Left kidney (tissue), 1 donor: ENCODE measurements at regions not wholly inside any gene's neighbourhood (a gene's known extent, or its start where the extent isn't known, plus 50 kb on each side); places are given as distances from the start of the nearest gene placed in this dataset.
"Not testable (repeated sequence)": the region's sequence is repeated elsewhere in the genome, so short reads cannot be mapped to it uniquely, and the experiment has no call there.

Experiments
- DNase-seq: peaks from one replicate; pipeline ENCODE4 v3.0.0-alpha.2; 2013

DNA sequence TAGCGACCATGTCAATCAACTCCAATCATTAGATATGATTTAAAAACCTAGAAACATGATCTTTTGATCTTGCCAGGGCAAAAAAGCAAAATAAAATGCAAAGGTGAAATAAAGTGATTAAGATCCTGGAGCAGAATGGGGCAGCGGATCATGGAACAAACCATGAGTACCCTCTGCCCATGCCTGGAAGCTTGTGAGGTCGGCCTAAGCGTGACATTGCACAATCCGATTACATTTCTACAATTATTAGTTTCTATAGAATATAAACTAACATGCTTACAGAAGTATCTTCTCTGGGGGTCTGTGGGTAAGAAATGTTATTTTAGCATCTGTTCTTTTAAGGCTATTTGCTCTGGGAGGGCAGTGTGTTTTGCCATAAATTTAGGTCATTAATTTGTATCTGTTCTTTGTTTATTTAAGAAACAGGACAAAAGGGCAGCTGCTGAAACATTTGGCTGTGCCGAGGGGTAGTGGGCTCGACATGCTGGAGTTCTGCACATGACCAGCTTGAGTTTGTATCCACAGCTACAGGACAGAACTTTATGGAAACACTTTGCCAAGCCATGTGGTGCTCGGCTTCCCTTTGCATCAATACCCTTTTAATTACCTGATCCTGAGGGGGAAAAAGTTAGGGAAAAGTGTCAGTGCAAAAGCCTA is 55.9 kb downstream of the ZBTB18 start:
- no peak for DNase-seq

DNA sequence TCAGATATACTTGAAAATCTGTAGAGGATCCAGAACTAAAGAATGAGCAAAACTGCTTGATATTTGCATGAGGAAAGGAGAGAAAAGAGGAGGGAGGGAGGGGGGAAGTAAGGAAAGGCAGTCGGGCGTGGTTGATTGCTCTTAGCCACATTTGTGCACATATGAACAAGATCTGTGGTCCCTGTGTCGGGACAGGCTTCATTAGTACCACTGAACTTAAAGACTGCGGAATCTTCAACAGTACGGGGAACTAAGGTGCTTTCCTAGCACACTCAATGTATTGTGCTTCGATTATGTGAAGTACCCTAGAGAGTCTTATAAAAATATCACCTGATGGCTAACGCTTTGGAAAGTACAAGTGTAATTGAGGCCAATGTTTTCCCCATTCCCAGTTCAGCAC is 59.9 kb downstream of the ZBTB18 start:
- no peak for DNase-seq

DNA sequence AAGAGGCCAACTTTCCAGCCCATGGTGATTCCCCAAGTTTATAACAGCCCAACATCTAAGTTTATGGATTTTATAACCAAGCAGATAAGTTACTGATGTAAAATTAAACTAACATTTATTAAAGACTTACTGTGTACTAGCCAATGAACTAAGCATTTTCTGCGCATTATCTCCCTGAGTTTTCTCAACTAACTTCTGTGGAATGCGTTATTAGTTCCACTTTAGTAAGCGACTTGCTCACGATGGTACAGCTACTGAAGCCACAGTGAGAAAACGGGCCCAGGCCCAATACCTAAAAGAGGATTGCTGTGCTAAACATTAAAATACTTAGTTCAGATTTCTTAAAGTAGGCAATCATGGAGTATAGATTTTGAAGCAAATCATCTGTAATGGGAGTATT is 61.0 kb downstream of the ZBTB18 start:
- DNase-seq = no peak

DNA sequence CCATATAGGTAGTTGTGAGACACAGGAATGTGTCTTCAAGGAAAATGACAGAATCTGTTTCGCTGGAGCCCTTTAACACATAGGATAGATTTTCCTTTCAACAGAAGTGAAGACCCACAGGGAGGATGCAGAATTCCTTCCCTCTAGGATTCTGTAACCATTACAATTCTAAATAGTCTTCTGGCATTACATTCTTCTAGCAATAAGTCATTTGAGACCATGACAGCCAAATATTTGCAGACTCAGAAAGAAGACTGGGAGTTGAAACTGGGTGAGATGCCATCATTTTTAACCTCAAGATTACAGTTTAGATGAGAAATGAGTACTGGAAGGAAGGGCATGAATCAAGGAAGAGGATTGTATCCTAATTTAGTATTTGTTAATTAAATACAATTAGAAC is 61.6 kb downstream of the ZBTB18 start:
- DNase-seq = no peak

DNA sequence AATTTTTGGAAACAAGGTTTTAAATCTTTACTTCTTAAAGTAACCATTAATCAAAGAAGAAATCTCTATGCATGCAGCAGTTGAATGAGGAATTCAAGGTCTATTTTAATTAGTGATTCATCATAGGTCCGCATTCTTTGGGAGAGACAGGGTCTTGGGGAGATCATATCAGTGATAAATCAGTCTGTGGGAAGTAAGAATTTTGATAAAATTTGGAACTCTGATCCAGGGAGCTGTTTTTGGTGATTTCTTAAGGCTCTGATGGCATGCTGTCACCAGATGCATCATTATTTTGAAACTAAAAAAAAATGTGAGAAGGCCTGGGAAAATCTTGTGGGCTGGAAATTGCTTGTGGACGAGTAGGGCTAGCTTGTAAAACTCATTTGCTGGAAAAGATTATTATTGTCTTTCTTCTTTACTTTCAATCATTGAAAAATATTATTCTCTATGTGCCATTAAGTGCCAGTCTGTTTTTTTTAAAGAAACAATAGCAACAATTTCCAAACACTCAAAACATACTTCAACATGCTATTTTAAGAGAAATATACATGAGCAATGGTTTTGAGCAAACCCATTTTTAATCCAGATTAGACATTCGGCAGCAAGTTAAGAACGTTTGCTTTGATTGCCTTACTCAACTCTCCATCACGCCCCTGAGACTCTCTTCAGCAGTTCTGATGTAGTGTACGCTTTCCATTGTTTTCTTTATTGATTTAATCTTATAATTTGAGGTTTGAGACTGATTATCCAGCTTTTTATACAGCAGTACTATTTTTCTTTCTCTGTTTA is 62.6 kb downstream of the ZBTB18 start:
- DNase-seq = no peak

DNA sequence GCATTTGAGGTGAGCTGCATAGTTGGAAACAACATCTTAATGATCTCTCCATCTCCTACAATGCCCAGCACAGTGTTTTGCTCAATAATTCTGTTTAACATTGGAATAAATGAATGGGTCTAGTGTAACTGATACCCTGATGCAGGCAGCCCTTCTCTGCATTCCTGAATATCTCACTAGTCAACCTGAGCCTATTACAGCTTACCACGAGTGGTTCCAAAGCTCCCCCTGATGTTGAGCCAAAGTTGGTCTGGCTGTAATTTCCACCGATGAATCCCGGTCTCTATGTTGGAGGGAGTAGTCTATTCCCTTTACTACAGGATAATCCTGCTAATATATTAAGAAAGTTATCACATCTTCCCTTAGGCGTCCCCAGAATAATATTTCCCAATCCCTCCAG is 63.8 kb downstream of the ZBTB18 start:
- no peak for DNase-seq

DNA sequence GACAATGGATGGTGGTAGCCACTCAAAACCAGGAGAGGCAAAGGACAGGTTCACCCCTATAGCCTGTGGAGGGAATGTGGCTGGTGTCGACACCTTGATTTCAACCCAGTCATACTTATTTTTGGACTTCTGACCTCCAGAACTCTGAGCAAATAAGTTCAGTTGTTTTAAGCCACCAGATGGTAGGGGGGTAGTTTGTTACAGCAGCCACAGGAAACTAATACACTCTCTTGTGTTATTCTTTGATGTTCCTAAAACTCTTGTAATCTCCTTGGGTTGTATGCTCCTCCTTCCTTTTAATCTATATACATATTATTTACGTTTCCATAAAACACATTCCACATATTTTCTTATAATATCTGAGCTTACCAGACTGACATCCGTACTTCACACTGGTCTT is 65.9 kb downstream of the ZBTB18 start:
- DNase-seq = no peak

DNA sequence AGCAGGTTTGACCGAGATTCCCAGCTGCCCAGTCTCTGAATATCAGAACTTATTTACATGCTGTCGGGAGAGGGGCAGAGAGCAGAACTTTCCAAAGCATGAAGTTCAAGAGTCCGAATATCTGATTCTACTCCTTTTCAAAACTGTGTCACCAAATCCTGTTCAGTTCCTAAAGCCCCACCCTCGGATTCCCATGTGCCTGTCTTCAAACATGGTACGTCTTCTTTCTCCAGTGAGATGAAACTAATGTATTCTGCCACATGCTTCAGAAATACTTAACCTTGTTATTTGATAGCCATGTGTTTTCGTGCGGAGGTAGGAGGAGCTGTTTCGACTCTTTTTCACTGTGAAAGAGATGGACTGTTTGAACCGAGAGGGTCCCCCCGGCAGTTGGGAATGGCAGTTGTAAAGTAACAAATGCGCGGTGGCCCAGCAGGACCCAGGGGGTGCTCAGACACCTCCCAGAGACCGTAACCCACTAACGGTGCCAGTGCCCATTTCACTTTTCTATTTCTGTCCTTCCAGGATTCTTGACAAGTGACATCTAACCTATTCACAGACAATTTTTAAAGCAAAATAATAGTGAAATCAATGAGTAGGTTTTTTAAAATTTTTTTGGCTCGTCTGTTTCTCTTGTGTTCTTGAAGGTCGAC is 67.2 kb downstream of the ZBTB18 start:
- DNase-seq = peak; percentile 67

DNA sequence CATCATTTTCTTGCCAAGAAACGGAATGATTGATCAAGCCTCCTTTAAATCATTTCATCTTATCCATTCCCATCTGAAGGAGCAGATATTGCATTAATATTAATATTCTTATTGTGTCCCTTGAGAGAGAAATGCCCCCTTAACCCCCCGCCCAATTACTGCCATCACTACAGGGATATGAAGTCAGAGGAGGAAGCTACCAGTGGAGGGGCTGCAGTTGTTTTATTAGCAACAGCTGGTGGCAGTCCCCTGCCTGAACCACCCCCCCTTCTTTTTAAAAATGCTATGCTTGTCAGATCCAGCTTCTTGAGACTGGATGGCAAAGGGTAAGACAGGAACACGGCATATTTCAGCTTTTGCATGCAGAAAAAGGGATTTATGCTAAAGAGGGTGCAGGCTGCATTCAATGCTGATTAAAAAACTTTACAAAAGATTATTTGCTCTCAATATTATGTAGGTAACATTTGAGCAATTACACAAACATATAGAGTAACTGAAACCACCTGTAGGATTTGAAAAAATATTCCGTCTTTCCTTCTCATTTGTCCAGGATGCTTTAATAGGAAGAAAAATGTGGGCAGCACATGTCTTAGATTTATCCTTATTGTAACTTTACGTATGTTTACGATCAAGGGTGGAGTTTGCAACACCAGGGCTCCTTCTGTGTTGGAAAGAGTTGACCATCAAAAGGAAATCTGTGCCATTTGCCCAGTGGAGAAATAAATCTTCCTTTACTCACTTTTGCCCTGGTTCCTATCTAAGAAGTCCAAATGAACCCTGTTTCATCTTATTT is 77.7 kb downstream of the ZBTB18 start:
- DNase-seq = no peak

DNA sequence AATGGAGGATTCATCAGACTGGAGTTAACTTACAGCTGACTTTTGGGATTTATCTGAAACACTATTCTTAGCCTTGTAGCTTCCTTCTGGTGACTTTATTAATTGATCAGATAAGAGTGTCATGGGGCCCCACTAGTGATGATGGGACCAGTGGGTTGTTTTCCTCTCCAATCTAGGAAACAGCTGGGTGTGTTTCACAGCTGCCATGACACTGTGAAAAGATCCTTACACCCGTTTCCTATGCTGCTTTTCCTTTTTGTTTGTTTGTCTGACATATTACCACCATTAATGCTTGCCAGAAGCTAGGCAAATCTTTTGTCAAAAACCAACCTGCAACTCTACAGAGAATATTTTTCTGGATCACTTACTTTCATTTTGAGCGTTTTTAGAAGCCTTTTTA is 86.2 kb downstream of the ZBTB18 start:
- DNase-seq = no peak

DNA sequence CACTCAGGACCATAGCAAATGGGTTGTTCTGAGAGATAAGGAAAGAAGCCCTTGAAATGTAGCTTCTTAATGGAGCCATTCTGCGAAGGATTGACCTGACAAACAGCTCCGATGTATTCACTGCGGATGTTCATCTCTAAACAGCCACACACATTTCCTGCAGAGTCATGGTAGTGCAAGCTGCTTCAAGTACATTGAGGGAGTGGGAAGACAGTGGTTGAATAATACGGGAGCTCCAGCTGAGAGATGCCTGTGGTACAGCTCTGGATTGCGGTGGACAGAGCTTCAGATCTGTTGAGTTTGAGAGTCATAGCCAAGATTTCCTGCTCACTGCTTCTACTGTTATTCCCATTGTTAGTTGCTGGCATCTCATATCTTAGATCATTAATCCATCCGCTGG is 86.6 kb downstream of the ZBTB18 start:
- no peak for DNase-seq

DNA sequence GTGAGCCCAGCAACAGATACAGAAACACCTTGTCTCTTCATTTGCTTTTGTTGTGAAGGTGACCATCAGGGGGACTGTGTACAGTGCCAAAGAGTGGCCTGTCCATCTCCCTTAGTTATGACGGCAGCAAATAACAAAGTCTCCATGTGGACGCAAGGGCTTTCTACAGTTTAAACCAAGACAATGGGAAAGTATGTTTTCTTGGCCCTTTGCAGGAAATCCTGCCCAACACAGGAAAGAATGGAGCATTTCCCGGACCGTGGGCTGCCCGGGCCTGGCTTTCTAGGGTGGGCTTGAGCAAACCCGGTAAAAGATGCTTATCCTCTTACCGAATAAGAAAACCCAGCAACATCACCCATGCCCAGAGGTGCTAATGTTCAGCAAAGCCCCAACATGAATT is 87.3 kb downstream of the ZBTB18 start:
- no peak for DNase-seq

DNA sequence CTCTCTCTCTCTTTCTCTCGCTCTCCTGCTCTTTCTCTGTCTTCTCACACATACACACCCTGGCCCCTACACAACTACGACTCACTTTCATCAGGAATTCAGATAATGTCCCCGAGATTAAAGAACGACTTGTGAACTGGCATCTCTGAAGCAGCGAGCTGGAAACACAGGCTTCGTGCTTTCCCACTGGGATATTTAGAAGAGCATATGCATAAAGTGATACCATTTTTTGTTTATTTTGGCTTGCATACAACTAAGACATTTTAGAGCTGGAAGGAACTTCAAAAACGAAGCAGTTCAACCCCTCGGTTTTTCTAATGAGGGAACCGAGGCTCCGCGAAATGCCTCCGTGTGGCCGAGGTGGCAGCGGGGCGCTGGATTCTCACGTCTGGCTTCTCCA is 88.6 kb downstream of the ZBTB18 start:
- DNase-seq = no peak

DNA sequence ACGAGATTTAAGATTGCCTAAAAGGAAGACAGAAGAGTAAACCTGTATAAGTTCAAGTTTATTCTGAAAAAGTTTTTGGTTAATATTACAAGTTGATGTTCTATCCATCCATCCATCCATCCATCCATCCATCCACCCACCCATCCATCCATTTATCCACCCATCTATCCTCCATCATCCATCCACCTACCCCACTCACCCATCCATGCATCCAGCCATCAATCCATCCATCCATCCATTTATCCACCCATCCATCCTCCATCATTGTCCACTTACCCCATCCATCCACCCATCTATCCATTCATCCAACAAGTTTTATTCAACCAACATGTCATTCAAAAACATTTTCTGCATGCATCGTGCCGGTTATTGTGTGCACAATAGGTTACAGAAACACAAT is 89.3 kb downstream of the ZBTB18 start:
- DNase-seq = no peak

DNA sequence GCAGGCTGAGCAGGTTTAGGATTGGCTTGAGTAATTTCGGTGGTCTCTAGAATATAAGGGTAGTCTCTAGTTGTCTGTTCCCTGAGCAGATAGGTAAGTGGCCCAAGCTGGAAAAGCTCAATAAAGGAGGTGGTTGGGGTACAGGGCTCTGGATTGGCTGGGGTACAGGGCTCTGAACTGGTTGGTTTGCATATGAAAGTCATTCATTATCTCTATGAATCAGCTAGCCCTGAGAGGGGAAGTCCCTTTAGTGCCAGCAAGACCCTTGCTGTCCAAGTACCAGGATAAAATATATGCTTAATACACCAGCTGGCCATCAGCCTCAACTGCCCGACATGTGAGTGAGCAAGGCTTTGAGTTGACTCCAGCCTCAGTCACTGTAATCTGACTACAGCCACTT is 93.0 kb downstream of the ZBTB18 start:
- no peak for DNase-seq

DNA sequence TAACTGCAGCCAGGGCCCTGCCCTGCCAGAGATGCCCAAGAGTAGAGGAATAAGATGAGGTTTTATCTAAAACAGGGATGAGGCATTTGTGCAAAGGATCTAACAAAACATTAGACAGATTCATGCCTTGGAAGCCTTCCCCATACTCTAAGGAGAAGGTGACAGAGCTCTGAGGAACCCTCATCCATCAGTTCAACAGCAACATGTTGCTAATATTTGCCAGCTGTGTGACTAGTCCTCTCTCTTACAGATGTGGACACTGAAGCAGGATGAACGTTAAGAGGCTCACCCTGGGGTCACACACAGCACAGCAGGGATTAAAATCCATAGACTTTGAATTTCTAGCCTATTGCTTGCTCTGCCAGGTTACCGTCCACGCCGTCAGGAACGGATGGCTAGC is 99.0 kb downstream of the ZBTB18 start:
- DNase-seq = no peak

DNA sequence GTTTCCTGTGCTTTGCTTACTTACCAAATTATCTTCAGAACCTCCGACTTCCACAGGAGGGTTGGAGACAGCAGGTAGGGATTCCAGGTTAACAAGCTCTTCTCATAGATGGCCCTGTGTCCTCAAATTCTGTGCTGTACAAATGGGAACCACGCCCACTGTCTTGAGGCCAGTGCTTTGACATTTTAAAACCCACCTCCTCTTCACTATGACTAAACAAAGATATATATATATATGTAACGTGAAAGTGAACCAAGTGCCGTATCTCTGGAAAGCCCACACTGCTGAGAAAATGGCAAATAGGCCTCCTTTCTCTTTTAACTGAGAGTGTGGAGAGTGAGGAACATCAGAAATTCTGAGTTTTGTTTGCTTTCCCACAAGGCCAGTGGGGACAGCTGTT is 99.6 kb downstream of the ZBTB18 start:
- DNase-seq = no peak

DNA sequence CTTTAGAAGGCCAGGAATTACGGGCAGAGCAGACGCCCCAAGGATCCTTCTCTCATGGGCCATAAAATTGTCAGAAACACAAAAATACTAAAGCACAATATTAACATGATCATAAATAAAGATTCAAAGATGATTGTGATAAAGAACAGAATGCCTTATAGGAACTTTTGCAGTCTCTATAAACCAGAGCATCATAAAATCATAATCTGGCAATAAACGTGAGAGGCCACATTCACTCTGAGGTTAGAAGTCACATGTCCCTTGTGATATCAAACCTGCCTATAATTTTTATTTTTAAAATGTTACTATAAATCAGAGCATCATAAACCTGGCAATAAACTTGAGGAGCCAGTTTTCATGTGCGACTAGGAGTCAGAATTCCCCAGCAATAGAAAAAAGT is 100.5 kb downstream of the ZBTB18 start:
- DNase-seq = no peak

DNA sequence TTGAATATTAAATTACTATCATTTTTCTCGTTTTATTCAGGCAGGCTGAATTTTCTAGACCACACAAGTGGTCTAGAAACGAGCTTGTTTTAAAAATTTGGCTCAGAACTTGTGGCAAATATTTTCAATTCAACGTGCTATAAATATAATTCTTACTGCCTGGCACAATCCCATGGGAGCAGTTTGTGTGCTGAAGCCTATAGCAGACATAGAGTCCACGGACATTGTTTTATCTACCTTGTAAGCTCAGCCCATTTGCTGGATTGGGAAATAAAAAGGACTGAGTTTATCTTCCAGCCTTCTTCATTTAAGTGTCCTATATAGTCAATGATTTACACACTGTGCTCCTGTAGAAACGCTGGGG is 103.4 kb downstream of the ZBTB18 start:
- DNase-seq = no peak

DNA sequence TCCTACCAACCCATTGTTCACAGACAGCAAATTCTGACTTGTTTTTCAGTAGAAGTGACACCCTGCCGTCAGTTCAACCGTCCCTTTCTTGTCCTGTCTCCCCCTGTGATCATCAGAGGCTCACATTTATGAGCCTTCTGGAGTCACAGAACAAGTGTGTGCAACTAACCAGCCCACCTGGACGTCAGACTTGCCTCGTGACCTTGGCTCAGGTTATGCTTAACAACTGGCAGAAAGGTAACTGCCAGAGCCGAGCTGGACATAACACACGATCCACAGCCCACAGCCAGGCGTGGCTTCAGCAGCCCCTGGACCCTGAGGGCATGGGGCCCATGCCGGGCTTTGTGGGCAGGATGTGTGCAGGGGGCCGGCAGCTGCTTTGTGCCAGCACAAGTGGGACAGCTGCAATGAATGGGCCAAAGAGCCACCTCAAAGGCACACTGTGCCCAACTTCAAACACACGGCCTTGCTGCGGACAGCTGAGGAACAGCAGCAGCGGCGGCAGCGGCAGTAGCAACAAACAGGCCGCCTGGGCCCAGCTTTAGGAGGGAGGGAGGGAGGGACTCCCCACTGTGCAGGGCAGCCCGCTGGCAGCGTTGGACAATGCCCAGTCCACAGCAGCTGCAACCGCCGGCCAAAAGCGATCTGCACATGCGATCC is 103.9 kb downstream of the ZBTB18 start:
- DNase-seq = no peak

DNA sequence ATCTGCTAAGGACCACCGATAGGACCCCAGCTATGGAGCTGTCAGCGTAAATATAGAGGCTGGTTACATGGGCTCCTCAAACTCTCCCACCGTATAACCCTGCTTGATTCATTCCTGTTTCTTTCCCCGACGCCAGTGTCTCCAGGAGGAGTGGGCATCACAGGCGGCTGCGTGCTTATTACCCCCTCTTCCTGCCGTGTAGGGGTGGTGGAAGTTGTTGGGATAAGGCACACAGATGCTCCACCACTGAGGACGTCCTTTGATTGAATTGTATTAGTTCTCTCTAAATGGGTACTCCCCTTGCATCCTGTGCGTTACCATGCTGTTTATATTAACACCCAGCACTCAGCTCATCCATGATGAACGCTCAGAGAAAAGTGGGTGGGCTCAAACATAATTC is 104.6 kb downstream of the ZBTB18 start:
- no peak for DNase-seq

DNA sequence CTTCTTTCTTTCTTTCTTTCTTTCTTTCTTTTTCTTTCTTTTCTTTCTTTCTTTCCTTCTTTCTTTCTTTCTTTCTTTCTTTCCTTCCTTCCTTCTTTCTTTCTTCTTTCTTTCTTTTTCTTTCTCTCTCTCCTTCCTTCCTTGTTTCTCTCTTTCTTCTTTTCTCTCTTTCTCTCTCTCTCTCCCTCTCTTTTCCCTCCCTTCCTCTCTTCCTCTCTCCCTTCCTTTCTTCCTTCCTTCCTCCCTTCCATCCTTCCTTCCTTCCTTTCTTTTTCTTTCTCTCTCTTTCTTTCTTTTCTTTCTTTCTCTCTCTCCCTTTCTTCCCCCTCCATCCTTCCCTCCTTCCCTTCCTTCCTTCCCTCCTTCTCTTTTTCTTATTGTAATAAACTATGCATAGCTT is 105.5 kb downstream of the ZBTB18 start:
- not testable (repeated sequence) for DNase-seq
